GM13977 (cell line): ENCODE measurements at regions not wholly inside any gene's neighbourhood (a gene's known extent, or its start where the extent isn't known, plus 50 kb on each side); places are given as distances from the start of the nearest gene placed in this dataset.

Experiments
- DNase-seq: peaks from one replicate; pipeline ENCODE4 v3.0.0; 2012; ENCODE audit warnings: low spot score
- CTCF ChIP-seq: IDR thresholded peaks from 2 replicates; pipeline ENCODE4 v1.5.1; 2012; ENCODE audit warnings: mild to moderate bottlenecking, control low read depth; ENCODE audit not compliant: insufficient read depth; ENCODE audit errors: extremely low read depth, missing control alignments
- in situ Hi-C: fragments of 300-500 bp; cut with MboI; formaldehyde crosslinking; loops from one replicate; pipeline ENCODE4 v1.12.0; 2022; ENCODE audit warnings: low sequenced_read_pairs, low pct_unique_long_range_greater_than_20kb, mixed read lengths, inconsistent platforms; ENCODE audit not compliant: unreplicated experiment

DNA sequence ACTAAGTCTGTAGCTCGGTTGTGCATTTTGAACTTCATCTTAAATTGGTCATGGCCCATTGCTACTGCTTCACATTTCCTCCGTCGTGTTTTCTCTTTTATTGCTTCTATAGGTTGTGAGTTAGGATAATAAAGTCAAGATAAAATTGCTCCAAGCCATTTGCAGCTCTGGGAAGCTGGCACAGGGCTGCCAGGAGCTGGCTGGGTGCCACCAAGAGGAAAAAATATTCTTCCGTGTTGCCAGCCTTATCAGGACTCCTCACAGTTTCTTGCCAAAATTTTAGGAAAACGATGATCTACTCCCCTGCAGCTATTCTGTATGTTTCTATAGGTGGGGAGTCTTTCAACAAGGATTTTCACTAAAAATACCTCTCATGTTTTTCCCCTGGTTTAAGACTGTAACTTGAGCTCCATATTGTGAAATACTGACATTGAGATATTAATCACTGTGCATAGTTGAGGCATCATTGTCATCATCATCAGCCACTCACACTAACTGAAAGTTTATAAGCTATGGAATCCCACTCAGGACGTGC lies 55.4 kb upstream of the PIAS1 start:
- DNase-seq, result no peak
- TF ChIP-seq CTCF, result no peak
- in situ Hi-C loops, result no loop called here

GRCh38 chr15:67999320-68000100 lies 54.6 kb upstream of the PIAS1 start:
- TF ChIP-seq CTCF, result no peak
- in situ Hi-C loops, result no loop called here
- DNase-seq, result no peak

DNA sequence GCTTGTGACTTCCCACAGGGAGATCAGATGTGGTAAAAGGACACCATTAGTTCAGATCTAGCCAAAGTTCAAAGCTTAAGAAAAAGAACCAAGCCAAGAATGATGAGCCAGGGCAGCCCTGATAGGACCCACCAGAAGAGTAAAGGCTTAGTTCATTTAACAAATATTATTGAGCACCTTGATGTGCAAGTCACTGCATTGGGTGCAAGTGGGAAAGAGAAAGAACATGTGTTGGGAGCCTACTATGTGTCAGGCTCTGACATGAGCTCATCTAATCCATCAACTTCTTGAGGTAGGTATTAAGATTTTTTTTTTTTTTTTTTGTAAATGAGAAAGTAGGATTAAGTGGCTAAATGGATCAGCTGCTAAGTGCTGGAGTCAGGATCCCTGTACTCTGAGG lies 53.4 kb upstream of the PIAS1 start:
- no peak for DNase-seq
- TF ChIP-seq CTCF, result no peak
- in situ Hi-C loops, result no loop called here

- no peak for TF ChIP-seq CTCF
- in situ Hi-C loops, result no loop called here
These were observed 52.3 kb upstream of the PIAS1 start for GRCh38 chr15:68001811-68002210.

DNA sequence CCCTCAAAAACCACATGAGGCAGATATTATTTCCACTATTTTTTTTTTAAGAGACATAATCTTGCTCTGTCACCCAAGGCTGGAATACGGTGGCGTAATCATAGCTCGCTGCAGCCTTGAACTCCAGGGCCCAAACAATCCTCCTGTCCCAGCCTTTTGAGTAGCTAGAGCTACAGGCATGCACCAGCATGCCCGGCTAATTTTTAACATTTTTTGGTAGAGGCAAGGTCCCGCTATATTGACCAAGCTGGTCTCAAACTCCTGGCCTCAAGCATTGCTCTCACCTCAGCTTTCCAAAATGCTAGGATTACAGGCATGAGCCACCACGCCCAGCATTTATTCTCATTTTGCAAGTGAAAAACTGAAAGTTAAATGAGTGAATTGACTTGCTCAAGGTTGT lies 50.8 kb upstream of the PIAS1 start:
- no peak for TF ChIP-seq CTCF
- DNase-seq, result no peak

More at GRCh38 chr15:68001811-68002210, 52.3 kb upstream of the PIAS1 start:
- no peak for DNase-seq

More for the DNA sequence above, 50.8 kb upstream of the PIAS1 start:
- in situ Hi-C loops, result no loop called here
